ENCODE measurements at regions not wholly inside any gene's neighbourhood (a gene's known extent, or its start where the extent isn't known, plus 50 kb on each side); places are given as distances from the start of the nearest gene placed in this dataset.

DNA sequence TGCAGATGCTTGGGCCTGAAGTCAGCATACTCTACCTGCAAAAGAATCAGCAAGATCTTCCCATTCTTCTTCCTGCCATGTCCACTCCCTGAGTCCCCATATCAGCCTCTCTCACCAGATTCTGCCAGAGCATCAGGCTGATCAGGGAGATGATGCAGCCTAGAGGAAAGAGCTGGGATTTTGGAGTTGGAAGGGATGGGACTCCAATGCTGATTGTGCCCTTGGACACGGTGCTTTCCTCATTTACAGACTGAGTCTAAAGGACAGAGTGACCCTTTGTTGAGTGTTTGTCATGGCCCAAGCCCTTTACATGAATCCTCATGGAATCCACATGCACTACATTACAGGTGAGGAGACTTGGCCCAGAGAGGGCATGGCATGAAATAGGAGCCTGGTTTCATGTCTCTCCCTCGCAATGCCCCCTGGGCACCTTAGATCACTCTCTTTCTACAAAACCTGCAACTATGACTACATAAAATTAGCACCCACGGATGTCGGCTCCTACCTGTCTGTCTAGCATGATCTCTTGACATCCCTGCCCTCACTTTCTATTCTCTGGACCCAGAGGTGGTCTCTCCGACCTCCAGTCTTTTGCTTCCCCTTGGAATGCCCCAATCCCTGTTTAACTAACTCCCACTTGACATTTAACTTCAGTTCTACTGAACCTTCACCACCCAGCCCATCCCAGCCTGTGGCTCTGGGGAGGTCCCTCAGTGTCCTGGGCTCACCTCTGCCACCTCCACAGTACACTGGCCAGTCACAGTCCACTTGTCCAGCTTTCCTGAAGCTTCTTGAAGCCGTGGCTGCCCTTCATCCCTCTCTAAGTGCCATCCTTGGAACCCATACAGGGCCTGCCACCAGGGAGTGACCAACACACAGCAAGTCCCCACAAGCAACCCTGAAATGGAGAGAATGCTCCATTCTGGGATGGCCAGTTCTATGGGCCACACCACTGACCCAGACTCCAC lies 173.5 kb downstream of the ABHD5 start:
- no peaks in the 10 kb centered on the region for H3K9me3 ChIP-seq (ENCODE audit: control insufficient read depth, low read length)
- peaks cover 4% of the 10 kb centered on the region for H3K4me1 ChIP-seq (ENCODE audit: control insufficient read depth, insufficient read depth, low read length)
- WGBS, 2 experiments: 85 to 87% methylated on average over 6 of the region's 6 CpGs
- no peaks in the 10 kb centered on the region for H3K27me3 ChIP-seq (ENCODE audit: control insufficient read depth, insufficient read depth, low read length, poor library complexity, severe bottlenecking)
- H3K27ac ChIP-seq (ENCODE audit: insufficient read depth, low read depth, low read length, poor library complexity, severe bottlenecking): no peak overlapping the region
- no peaks in the 10 kb centered on the region for H3K36me3 ChIP-seq (ENCODE audit: control insufficient read depth, insufficient read depth, low read length)
- no peak overlapping the region for H3K4me3 ChIP-seq (ENCODE audit: insufficient read depth, low read depth, low read length)

DNA sequence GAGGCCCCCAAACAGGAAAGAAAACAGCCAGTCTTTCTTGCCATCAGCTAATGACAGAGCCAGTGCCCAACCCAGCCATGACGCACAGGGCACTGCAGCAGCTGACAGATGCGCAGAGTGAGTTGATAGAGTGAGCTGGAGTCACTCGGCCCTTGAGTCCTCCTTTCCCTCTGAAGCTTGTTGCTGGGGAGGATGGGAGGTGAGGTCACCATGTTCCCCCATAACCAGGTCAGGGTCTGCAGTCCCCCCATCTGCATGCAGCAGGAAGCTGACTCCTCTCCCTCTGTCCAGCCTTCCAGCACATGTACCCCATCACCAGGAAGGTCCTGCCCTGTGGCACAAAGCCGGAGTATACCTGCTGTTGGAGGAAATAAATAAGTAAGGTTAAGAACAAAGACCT lies 174.6 kb downstream of the ABHD5 start:
- no peaks in the 10 kb centered on the region for H3K36me3 ChIP-seq (ENCODE audit: control insufficient read depth, insufficient read depth, low read length)
- peaks cover 4% of the 10 kb centered on the region for H3K4me1 ChIP-seq (ENCODE audit: control insufficient read depth, insufficient read depth, low read length)
- H3K9me3 ChIP-seq (ENCODE audit: control insufficient read depth, low read length): no peaks in the 10 kb centered on the region
- no peak overlapping the region for H3K27ac ChIP-seq (ENCODE audit: insufficient read depth, low read depth, low read length, poor library complexity, severe bottlenecking)
- WGBS, 2 experiments: 96 to 100% methylated on average over 4 of the region's 4 CpGs
- no peaks in the 10 kb centered on the region for H3K27me3 ChIP-seq (ENCODE audit: control insufficient read depth, insufficient read depth, low read length, poor library complexity, severe bottlenecking)
- H3K4me3 ChIP-seq (ENCODE audit: insufficient read depth, low read depth, low read length): no peak overlapping the region

DNA sequence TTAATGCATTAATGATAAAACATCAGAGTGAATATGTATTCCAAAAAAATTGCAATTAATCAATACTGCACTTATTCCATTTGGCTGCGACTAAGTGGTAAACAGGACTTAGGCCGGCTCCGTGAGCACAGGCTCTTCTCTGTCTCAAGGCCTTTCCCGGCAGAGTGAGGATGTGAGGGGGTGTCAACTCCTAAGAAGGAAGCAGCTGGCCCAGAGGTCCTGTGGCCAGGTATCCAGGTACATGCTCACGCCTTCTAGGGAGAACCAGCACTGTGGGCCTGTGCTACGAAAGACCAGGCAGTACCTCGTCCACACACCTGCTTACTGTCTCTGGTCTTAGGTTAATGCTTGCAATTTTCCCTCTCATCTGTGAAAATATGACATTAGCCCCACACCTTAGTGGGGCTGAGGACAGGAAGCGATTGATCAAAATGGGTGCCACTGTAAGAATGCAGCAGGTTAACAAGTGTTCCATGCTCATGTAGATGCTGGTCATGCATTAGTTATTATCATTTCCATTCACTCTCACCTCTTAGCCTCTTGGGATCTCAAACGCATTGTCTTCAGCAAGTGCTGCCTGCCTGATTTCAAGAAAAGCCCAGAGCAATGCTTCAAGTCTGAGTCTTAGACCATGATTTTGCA lies 175.3 kb downstream of the ABHD5 start:
- Histone ChIP-seq H3K27ac (ENCODE audit: insufficient read depth, low read depth, low read length, poor library complexity, severe bottlenecking) (no peak overlapping the region), H3K27me3 (ENCODE audit: control insufficient read depth, insufficient read depth, low read length, poor library complexity, severe bottlenecking) (no peaks in the 10 kb centered on the region), H3K36me3 (ENCODE audit: control insufficient read depth, insufficient read depth, low read length) (no peaks in the 10 kb centered on the region), H3K4me3 (ENCODE audit: insufficient read depth, low read depth, low read length) (no peak overlapping the region), H3K9me3 (ENCODE audit: control insufficient read depth, low read length) (no peaks in the 10 kb centered on the region), H3K4me1 (ENCODE audit: control insufficient read depth, insufficient read depth, low read length) (peaks cover 4% of the 10 kb centered on the region)
- WGBS, 2 experiments: 94 to 96% methylated on average over 9 of the region's 9 CpGs

DNA sequence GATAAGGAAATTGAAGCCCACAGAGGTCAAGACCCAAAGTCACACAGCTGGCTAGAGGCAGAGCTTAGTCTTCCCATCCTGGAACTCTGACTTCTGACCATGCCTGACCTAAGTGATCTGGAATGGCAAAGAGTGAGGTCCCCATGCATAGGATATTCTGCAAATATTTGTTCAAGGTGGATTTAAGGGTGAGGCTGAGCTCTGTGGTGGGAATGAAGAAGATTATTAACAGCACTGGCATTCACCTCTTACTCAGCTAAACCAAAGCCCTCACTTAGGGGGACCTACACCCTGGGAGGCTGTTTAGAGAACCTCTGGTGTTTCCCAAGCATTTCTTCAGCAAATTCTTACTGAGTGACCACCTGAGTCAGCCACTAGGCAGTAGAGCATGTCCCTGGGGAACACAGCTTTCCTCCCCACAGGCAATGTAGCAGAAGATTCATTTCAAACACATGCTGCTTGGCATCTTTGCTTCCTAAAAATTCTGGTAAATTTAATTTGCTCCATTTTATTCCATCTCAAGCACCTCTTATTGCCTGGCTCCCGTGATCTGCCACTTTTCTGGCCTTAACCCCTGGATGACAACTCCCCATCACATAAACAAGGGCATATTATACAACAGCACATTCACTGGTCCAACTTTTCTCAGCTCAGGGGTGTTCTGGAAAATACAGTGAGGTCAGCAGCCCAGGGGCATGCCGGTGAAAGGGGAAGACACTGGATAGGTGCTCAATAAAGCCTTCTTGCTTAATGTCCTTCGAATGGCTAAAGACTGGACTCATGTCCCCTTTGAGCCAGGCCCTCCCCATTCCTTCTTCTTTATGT lies 176.0 kb downstream of the ABHD5 start:
- H3K4me1 ChIP-seq (ENCODE audit: control insufficient read depth, insufficient read depth, low read length): peaks cover 4% of the 10 kb centered on the region
- no peaks in the 10 kb centered on the region for H3K27me3 ChIP-seq (ENCODE audit: control insufficient read depth, insufficient read depth, low read length, poor library complexity, severe bottlenecking)
- no peak overlapping the region for H3K4me3 ChIP-seq (ENCODE audit: insufficient read depth, low read depth, low read length)
- WGBS, 2 experiments: 89 to 92% methylated on average over 3 of the region's 3 CpGs
- H3K27ac ChIP-seq (ENCODE audit: insufficient read depth, low read depth, low read length, poor library complexity, severe bottlenecking): no peak overlapping the region
- no peaks in the 10 kb centered on the region for H3K9me3 ChIP-seq (ENCODE audit: control insufficient read depth, low read length)
- no peaks in the 10 kb centered on the region for H3K36me3 ChIP-seq (ENCODE audit: control insufficient read depth, insufficient read depth, low read length)

DNA sequence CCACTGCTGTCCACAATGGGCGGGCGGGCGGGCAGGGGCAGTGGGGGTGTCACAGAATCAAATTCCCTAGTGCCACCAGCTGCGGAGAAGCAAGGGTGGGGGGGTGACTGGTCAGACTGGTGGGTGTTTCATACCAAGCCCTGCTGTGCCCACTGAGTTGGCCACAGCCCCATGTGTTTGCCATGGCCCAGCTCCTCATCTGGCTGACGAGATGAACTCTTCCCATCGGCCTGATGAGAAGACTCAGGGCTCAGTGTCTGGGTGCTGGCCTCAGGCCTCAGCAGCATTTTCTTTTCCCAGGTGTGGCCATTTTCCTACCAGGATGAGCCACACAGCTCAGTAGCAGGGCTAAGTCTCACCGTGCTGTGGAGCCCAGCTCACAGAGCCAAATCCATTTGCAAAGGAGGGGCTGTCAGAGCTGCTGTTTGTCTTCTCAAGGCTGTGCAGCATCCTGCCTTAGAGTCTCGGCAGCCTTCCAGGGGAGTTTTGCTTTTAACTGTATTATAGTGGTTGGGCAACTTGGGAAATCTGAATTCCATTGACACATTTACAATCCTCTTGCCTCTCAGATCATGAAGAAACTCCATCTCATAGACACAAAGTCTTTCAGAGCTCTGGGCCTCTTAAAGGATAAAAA lies 176.8 kb downstream of the ABHD5 start:
- Histone ChIP-seq H3K9me3 (ENCODE audit: control insufficient read depth, low read length) (no peaks in the 10 kb centered on the region), H3K36me3 (ENCODE audit: control insufficient read depth, insufficient read depth, low read length) (no peaks in the 10 kb centered on the region), H3K27ac (ENCODE audit: insufficient read depth, low read depth, low read length, poor library complexity, severe bottlenecking) (no peak overlapping the region), H3K4me1 (ENCODE audit: control insufficient read depth, insufficient read depth, low read length) (peaks cover 4% of the 10 kb centered on the region), H3K4me3 (ENCODE audit: insufficient read depth, low read depth, low read length) (no peak overlapping the region), H3K27me3 (ENCODE audit: control insufficient read depth, insufficient read depth, low read length, poor library complexity, severe bottlenecking) (no peaks in the 10 kb centered on the region)
- WGBS, 2 experiments: 90 to 94% methylated on average over 7 to 8 of the region's 8 CpGs

DNA sequence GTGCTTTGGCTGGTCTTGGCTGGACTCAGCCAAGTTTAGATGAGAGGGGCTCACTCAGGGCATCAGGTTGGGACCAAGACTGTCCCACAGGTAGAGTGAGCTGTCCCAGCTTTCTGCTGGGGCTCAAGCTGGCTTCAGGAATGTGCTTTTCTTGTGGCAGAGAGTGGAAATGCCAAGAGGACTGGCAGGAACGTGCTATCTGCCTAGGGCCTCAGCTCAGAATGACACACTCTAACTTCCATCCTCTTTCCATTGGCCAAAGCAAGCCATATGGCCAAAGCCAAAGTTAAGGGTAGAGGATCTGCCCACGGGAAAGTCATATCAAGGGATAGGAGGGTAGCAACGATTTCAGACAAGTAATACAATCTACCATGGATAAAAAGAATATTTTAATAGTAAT lies 178.8 kb downstream of the ABHD5 start:
- 97 to 100% methylated on average over 1 to 3 of the region's 3 CpGs for WGBS, 2 experiments
- Histone ChIP-seq H3K9me3 (ENCODE audit: control insufficient read depth, low read length) (no peaks in the 10 kb centered on the region), H3K4me3 (ENCODE audit: insufficient read depth, low read depth, low read length) (no peak overlapping the region), H3K4me1 (ENCODE audit: control insufficient read depth, insufficient read depth, low read length) (peaks cover 5% of the 10 kb centered on the region), H3K27ac (ENCODE audit: insufficient read depth, low read depth, low read length, poor library complexity, severe bottlenecking) (no peak overlapping the region), H3K27me3 (ENCODE audit: control insufficient read depth, insufficient read depth, low read length, poor library complexity, severe bottlenecking) (no peaks in the 10 kb centered on the region), H3K36me3 (ENCODE audit: control insufficient read depth, insufficient read depth, low read length) (no peaks in the 10 kb centered on the region)

DNA sequence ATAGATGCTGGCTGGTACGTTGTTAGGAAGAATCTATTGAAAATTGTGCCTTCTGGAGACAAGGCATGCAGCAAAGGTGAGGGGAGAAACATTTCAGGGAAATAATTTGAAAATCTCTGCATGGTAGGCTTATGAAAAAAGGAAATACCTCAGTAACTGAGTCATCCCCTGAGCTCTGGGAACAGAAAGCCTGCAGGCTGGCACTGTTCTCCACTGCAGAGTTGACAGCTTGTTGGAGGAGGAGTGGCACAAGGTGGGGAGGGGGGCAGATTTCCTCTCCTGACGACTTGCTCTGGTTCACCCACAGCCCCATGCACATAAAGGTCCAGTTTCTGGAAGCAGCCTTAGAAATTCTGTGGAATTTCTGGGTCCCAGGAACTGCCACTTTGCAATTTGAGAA lies 179.4 kb downstream of the ABHD5 start:
- H3K27me3 ChIP-seq (ENCODE audit: control insufficient read depth, insufficient read depth, low read length, poor library complexity, severe bottlenecking): no peaks in the 10 kb centered on the region
- H3K36me3 ChIP-seq (ENCODE audit: control insufficient read depth, insufficient read depth, low read length): no peaks in the 10 kb centered on the region
- peaks cover 5% of the 10 kb centered on the region for H3K4me1 ChIP-seq (ENCODE audit: control insufficient read depth, insufficient read depth, low read length)
- no peak overlapping the region for H3K27ac ChIP-seq (ENCODE audit: insufficient read depth, low read depth, low read length, poor library complexity, severe bottlenecking)
- H3K4me3 ChIP-seq (ENCODE audit: insufficient read depth, low read depth, low read length): no peak overlapping the region
- WGBS, 2 experiments: 55 to 62% methylated on average over 2 of the region's 2 CpGs
- H3K9me3 ChIP-seq (ENCODE audit: control insufficient read depth, low read length): no peaks in the 10 kb centered on the region

DNA sequence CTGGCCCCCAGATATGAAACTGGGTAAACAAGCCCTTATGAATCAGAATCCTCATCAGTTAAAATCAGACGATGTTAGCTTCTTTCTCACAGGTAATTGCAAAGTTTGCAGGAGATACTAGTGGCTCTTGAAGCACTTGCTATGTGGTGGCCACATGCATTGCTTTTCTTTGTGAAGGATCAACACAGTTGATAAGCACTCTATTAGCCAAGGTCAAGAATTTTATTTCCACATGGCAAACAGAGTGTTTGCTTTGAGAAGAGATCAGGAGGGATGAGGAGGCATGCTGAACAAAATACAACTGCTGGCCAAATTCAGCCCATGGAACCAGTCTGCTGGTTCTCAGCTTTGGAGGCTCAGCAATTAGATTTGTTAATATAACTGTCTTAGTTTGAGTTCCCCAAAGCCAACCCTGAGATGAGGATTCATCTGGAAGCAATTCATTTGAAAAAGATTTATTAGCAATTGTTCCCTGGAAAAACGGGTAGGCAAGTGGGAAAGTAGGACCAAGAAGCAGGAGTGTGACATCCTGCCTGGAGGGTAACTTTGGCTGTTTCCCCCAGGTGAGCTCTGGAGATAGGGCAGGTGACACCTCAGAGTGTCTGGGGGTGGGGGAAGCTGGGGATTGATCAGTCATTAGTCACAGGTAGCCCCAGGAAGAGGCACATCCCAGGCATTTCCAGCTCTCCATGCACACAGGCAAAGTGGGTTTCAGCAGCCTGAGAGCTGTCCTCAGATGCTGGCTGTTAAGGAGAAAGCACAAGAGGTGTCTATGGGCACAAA lies 180.3 kb downstream of the ABHD5 start:
- no peaks in the 10 kb centered on the region for H3K36me3 ChIP-seq (ENCODE audit: control insufficient read depth, insufficient read depth, low read length)
- no peaks in the 10 kb centered on the region for H3K27me3 ChIP-seq (ENCODE audit: control insufficient read depth, insufficient read depth, low read length, poor library complexity, severe bottlenecking)
- no peak overlapping the region for H3K4me3 ChIP-seq (ENCODE audit: insufficient read depth, low read depth, low read length)
- WGBS, 2 experiments: 85 to 90% methylated on average over 2 of the region's 2 CpGs
- no peaks in the 10 kb centered on the region for H3K9me3 ChIP-seq (ENCODE audit: control insufficient read depth, low read length)
- no peak overlapping the region for H3K27ac ChIP-seq (ENCODE audit: insufficient read depth, low read depth, low read length, poor library complexity, severe bottlenecking)
- H3K4me1 ChIP-seq (ENCODE audit: control insufficient read depth, insufficient read depth, low read length): peaks cover 5% of the 10 kb centered on the region

DNA sequence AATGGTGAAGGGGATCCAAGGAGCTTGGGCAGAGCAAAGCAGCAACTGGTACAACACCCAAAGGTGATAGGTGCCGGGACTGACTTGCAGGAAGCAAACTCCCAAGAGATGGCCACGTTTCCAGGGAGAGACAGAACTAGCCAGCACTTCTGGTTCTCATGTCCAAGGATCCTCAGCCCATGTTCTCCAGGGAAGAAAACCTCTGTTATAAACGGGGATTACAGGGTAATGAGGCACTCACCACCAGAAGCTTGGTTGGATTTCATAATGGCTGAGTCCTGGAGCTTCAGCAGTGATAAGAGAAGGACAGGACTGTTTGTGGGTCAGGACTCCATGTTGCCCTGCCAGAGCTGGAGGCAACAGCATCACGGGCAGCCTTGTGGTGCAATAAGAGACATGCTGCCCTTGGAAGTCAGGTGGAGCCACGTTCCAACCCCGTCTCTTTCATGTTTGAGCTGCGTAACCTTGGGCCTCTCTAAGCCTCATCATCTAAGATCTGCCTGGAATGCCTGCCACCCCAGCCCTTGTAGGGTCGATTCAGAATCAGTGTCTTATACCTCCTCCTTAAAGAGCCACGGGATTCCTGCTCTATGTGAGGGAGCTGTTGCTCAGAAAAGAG lies 181.0 kb downstream of the ABHD5 start:
- peaks cover 5% of the 10 kb centered on the region for H3K4me1 ChIP-seq (ENCODE audit: control insufficient read depth, insufficient read depth, low read length)
- H3K9me3 ChIP-seq (ENCODE audit: control insufficient read depth, low read length): no peaks in the 10 kb centered on the region
- H3K36me3 ChIP-seq (ENCODE audit: control insufficient read depth, insufficient read depth, low read length): no peaks in the 10 kb centered on the region
- no peaks in the 10 kb centered on the region for H3K27me3 ChIP-seq (ENCODE audit: control insufficient read depth, insufficient read depth, low read length, poor library complexity, severe bottlenecking)
- H3K4me3 ChIP-seq (ENCODE audit: insufficient read depth, low read depth, low read length): no peak overlapping the region
- no peak overlapping the region for H3K27ac ChIP-seq (ENCODE audit: insufficient read depth, low read depth, low read length, poor library complexity, severe bottlenecking)
- WGBS, 2 experiments: 85% methylated on average over 9 of the region's 9 CpGs
